ENCODE measurements at regions not wholly inside any gene's neighbourhood (a gene's known extent, or its start where the extent isn't known, plus 50 kb on each side); places are given as distances from the start of the nearest gene placed in this dataset.

DNA sequence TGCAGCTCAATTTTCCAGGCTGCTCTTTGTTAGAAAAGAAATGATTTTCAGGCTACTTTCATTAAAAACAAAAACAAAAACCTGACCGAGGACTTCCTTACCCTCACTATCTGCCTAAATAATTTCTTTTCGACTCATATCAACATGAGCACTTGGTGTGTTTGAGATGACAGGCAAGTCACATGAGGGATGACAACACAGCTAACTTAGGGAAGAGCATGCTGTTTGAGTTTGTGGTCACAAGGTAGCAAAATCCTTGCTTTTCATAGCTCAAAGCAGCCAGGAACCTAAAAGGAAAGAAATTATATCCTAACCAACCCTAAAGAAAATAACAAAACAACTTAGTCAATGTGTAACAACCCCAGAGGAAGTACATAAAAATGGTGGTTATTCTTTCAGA lies 459.5 kb downstream of the KIF16B start:
- H3K4me3 ChIP-seq (ENCODE audit: low read length): no peak overlapping the region
- TF ChIP-seq, protein P1, sequence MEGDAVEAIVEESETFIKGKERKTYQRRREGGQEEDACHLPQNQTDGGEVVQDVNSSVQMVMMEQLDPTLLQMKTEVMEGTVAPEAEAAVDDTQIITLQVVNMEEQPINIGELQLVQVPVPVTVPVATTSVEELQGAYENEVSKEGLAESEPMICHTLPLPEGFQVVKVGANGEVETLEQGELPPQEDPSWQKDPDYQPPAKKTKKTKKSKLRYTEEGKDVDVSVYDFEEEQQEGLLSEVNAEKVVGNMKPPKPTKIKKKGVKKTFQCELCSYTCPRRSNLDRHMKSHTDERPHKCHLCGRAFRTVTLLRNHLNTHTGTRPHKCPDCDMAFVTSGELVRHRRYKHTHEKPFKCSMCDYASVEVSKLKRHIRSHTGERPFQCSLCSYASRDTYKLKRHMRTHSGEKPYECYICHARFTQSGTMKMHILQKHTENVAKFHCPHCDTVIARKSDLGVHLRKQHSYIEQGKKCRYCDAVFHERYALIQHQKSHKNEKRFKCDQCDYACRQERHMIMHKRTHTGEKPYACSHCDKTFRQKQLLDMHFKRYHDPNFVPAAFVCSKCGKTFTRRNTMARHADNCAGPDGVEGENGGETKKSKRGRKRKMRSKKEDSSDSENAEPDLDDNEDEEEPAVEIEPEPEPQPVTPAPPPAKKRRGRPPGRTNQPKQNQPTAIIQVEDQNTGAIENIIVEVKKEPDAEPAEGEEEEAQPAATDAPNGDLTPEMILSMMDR (IDR thresholded peaks at IDR 0.05; ENCODE audit: insufficient read depth, low read depth, low read length, missing control alignments): no peak
- no peak for DNase-seq (ENCODE audit: low read depth)

DNA sequence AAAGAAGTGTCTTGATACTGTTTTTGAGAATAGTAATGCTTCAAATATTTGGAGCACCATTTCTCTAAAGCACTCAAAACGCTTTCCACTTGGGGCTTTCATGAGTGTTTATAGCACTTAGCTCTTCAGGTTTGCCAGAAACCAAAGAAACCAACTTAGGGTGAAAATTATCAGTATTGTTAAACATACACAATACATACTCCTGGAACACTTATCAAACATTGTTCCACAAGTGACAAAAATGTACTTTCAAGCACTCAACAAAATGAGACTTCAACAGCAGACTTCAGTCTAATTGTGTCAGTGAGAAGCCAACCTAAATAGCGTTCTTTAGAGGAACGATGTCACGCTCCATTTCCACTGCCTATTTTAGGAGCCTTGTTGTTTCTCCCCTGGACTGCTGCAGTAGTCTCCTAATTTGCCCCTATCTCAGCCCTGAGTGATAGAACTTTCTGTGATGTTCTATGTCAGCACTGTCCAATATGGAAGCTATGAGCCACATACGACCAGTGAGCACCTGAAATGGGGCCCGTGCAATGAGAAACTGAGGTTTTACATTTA lies 461.3 kb downstream of the KIF16B start:
- no peak overlapping the region for H3K4me3 ChIP-seq (ENCODE audit: low read length)
- TF ChIP-seq, protein P1 (IDR thresholded peaks at IDR 0.05; ENCODE audit: insufficient read depth, low read depth, low read length, missing control alignments): no peak
- DNase-seq (ENCODE audit: low read depth): no peak

DNA sequence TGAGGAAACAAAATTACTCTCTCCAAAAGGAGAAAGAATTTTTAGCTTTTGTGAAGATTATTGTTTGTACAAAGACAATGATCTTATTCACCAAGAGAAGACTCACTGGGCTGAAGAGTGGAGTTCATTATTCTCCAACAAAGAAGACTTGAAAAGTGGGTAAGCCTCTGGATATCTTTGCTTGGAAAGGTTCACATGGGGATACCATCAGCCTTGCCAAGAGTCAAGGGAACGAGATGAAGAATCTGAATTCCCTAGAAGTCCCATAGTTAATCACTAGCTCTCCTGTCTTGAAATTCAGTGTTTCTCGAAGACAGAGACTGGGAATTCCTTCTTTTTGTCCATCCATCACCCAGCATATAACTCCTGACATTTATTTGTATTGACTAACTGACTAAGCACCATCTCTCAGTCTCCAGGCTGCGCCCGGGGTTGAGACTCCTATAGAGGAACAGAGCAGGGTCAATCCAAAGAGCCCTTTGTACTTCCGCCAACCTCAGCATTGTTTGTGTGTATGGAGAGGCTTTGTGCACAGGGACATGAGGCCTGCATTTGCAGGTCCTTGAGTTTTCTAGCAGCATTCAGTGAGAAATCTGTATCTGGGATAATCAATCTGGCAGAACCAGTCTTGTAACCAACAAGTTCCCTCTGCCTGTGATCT lies 461.9 kb downstream of the KIF16B start:
- DNase-seq (ENCODE audit: low read depth): no peak
- TF ChIP-seq, protein P1 (IDR thresholded peaks at IDR 0.05; ENCODE audit: insufficient read depth, low read depth, low read length, missing control alignments): no peak
- H3K4me3 ChIP-seq (ENCODE audit: low read length): no peak overlapping the region

DNA sequence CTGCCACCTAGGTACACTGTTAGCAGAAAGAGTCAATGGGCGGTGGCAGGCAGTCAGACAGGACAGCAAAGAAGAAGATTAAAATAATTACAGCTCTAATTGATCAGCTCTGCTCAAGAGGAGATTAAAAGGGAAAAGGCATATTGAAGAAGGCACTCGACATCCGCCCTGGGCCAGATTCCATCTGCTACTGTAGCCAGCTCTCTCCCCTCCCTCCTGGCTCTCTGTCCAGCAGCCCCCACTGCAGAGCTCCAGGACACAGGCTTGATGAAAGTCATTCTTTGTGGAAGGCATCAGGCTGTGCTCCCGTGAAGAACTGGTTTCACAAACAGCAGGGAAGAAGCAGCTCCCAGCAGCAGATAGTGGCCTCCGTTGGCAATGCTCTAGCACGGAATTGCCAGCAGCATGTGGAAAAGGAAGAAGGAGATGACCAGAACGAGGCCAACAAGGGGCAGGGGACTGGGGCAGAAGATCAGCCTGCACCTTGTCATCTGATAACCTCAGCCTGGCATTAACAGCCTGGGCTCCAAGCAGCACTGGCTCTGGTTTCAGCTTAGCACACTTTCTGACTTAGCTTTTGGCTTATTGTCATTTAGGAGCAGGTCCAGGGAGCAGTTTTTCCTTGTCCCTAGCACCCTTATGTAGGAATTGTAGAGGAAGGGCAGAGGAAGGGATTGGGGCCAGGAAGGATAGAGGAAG lies 465.9 kb downstream of the KIF16B start:
- TF ChIP-seq, protein P1 (IDR thresholded peaks at IDR 0.05; ENCODE audit: insufficient read depth, low read depth, low read length, missing control alignments): no peak
- H3K4me3 ChIP-seq (ENCODE audit: low read length): no peak overlapping the region
- no peak for DNase-seq (ENCODE audit: low read depth)

DNA sequence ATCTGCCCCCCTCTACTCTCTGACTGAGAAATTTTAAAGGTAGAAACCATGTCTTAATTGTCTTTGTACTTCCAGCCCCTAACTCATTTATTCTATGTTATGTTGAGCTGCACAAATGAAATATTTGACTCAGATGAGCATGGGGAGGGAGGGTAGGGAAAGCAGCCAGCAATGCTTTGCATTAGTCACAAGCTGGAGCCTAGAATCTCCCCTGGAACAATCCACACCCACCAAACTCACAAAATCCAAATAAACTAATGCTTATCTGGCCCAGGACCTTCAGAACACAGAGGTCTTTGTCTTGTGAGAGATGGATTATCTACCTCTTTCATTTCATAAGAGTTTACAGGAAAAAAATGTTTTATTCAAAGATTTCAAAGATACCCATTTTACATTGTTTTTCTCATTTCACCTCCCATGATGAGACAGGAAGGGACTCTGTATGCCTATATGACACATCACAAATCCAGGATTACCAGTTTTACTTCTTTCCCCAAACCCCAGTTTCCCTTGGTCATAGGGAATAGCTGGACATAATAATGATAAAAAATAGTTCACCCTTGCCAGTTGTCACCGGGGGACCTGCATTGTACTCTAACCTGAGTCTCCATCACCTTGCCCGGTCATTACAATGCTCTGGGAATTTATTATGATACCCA lies 466.9 kb downstream of the KIF16B start:
- DNase-seq (ENCODE audit: low read depth): peak; percentile 19
- TF ChIP-seq, protein P1 (IDR thresholded peaks at IDR 0.05; ENCODE audit: insufficient read depth, low read depth, low read length, missing control alignments): no peak
- no peak overlapping the region for H3K4me3 ChIP-seq (ENCODE audit: low read length)

DNA sequence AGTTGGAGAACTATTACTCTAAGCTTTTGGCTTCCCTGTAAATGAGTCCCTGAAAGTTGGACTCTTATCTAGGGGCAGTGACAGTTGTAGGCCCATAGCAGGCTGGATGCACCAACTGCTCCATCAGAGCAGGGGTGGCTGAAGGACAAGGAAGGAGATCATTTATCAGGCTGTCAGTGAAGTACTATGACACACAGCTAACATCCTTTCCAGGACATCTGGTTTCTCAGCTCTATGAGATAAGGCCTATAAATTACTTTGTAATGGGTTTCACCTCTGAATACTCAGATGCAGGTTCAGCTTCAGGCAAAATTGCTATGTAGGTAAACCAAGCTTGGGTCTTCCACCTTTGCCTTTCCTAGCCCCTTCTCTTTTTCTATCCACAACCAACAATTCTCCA lies 468.5 kb downstream of the KIF16B start:
- DNase-seq (ENCODE audit: low read depth): no peak
- H3K4me3 ChIP-seq (ENCODE audit: low read length): no peak overlapping the region
- TF ChIP-seq, protein P1 (IDR thresholded peaks at IDR 0.05; ENCODE audit: insufficient read depth, low read depth, low read length, missing control alignments): no peak
